ENCODE measurements at regions not wholly inside any gene's neighbourhood (a gene's known extent, or its start where the extent isn't known, plus 50 kb on each side); places are given as distances from the start of the nearest gene placed in this dataset.

GRCh38 chr1:175824079-175824478, 80.7 kb upstream of the TNR start:
- no peak overlapping the region for H3K27ac Mint-ChIP-seq (ENCODE audit: unreplicated experiment)
- peaks cover 5% of the 10 kb centered on the region for H3K9me3 Mint-ChIP-seq (ENCODE audit: unreplicated experiment)
- no peaks in the 10 kb centered on the region for H3K36me3 Mint-ChIP-seq (ENCODE audit: unreplicated experiment)
- no peak overlapping the region for H3K4me3 Mint-ChIP-seq (ENCODE audit: unreplicated experiment)
- peak; percentile 26 for TF ChIP-seq CTCF (IDR thresholded peaks at IDR 0.05)
- DNase-seq (ENCODE audit: extremely low spot score, unreplicated experiment), result peak; percentile 68
- H3K4me1 Mint-ChIP-seq (ENCODE audit: unreplicated experiment), result no peaks in the 10 kb centered on the region
- peaks cover 5% of the 10 kb centered on the region for H3K27me3 Mint-ChIP-seq (ENCODE audit: unreplicated experiment)

GRCh38 chr1:175823406-175823805, 80.0 kb upstream of the TNR start:
- H3K9me3 Mint-ChIP-seq (ENCODE audit: unreplicated experiment), result peaks cover 5% of the 10 kb centered on the region
- no peak overlapping the region for H3K27ac Mint-ChIP-seq (ENCODE audit: unreplicated experiment)
- H3K36me3 Mint-ChIP-seq (ENCODE audit: unreplicated experiment), result no peaks in the 10 kb centered on the region
- H3K27me3 Mint-ChIP-seq (ENCODE audit: unreplicated experiment), result peaks cover 6% of the 10 kb centered on the region
- DNase-seq (ENCODE audit: extremely low spot score, unreplicated experiment), result no peak
- no peaks in the 10 kb centered on the region for H3K4me1 Mint-ChIP-seq (ENCODE audit: unreplicated experiment)
- TF ChIP-seq CTCF (IDR thresholded peaks at IDR 0.05), result no peak
- no peak overlapping the region for H3K4me3 Mint-ChIP-seq (ENCODE audit: unreplicated experiment)

GRCh38 chr1:175822580-175822979, 79.2 kb upstream of the TNR start:
- no peaks in the 10 kb centered on the region for H3K36me3 Mint-ChIP-seq (ENCODE audit: unreplicated experiment)

GRCh38 chr1:175820456-175821025, 77.1 kb upstream of the TNR start:
- no peaks in the 10 kb centered on the region for H3K36me3 Mint-ChIP-seq (ENCODE audit: unreplicated experiment)
- H3K27me3 Mint-ChIP-seq (ENCODE audit: unreplicated experiment), result peaks cover 6% of the 10 kb centered on the region
- peaks cover 5% of the 10 kb centered on the region for H3K9me3 Mint-ChIP-seq (ENCODE audit: unreplicated experiment)
- DNase-seq (ENCODE audit: extremely low spot score, unreplicated experiment), result peak; percentile 44
- H3K4me3 Mint-ChIP-seq (ENCODE audit: unreplicated experiment), result no peak overlapping the region
- H3K4me1 Mint-ChIP-seq (ENCODE audit: unreplicated experiment), result no peaks in the 10 kb centered on the region
- no peak for TF ChIP-seq CTCF (IDR thresholded peaks at IDR 0.05)
- no peak overlapping the region for H3K27ac Mint-ChIP-seq (ENCODE audit: unreplicated experiment)

More at GRCh38 chr1:175822580-175822979, 79.2 kb upstream of the TNR start:
- Mint-ChIP-seq H3K4me1 (ENCODE audit: unreplicated experiment) (no peaks in the 10 kb centered on the region), H3K9me3 (ENCODE audit: unreplicated experiment) (peaks cover 5% of the 10 kb centered on the region), H3K27ac (ENCODE audit: unreplicated experiment) (no peak overlapping the region), H3K4me3 (ENCODE audit: unreplicated experiment) (no peak overlapping the region), H3K27me3 (ENCODE audit: unreplicated experiment) (peaks cover 6% of the 10 kb centered on the region)
- TF ChIP-seq CTCF (IDR thresholded peaks at IDR 0.05), result no peak
- peak; percentile 36 for DNase-seq (ENCODE audit: extremely low spot score, unreplicated experiment)

GRCh38 chr1:175818929-175819328, 75.5 kb upstream of the TNR start:
- Mint-ChIP-seq H3K4me1 (ENCODE audit: unreplicated experiment) (no peaks in the 10 kb centered on the region), H3K36me3 (ENCODE audit: unreplicated experiment) (no peaks in the 10 kb centered on the region), H3K27ac (ENCODE audit: unreplicated experiment) (no peak overlapping the region), H3K4me3 (ENCODE audit: unreplicated experiment) (no peak overlapping the region), H3K9me3 (ENCODE audit: unreplicated experiment) (peaks cover 5% of the 10 kb centered on the region), H3K27me3 (ENCODE audit: unreplicated experiment) (peaks cover 6% of the 10 kb centered on the region)
- no peak for DNase-seq (ENCODE audit: extremely low spot score, unreplicated experiment)
- no peak for TF ChIP-seq CTCF (IDR thresholded peaks at IDR 0.05)

All from osteocyte (in vitro differentiated cells).